ENCODE measurements at regions not wholly inside any gene's neighbourhood (a gene's known extent, or its start where the extent isn't known, plus 50 kb on each side); places are given as distances from the start of the nearest gene placed in this dataset.

- H2BK12ac ChIP-seq (ENCODE audit: insufficient read length, low read depth, low read length): no peak overlapping the region
- Mint-ChIP-seq H3K27me3 (ENCODE audit: low read depth) (no peaks in the 10 kb centered on the region), H3K9me3 (peaks cover 6 to 7% of the 10 kb centered on the region in 2 experiments; a peak in 4 of 5 replicates), H3K27ac (no peak overlapping the region), H3K4me1 (peaks cover 8 to 10% of the 10 kb centered on the region in 2 experiments), H3K4me3 (no peak overlapping the region; a peak in 1 of 5 replicates), H3K36me3 (ENCODE audit: insufficient read depth in 1 of 3, low read depth in 3 of 3) (peaks cover 4 to 8% (median 4%) of the 10 kb centered on the region in 3 experiments; a peak in 6 of 7 replicates)
- no peak overlapping the region for H3K14ac ChIP-seq (ENCODE audit: insufficient read depth, low read length)
- TF ChIP-seq, protein P1, sequence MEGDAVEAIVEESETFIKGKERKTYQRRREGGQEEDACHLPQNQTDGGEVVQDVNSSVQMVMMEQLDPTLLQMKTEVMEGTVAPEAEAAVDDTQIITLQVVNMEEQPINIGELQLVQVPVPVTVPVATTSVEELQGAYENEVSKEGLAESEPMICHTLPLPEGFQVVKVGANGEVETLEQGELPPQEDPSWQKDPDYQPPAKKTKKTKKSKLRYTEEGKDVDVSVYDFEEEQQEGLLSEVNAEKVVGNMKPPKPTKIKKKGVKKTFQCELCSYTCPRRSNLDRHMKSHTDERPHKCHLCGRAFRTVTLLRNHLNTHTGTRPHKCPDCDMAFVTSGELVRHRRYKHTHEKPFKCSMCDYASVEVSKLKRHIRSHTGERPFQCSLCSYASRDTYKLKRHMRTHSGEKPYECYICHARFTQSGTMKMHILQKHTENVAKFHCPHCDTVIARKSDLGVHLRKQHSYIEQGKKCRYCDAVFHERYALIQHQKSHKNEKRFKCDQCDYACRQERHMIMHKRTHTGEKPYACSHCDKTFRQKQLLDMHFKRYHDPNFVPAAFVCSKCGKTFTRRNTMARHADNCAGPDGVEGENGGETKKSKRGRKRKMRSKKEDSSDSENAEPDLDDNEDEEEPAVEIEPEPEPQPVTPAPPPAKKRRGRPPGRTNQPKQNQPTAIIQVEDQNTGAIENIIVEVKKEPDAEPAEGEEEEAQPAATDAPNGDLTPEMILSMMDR (conservative IDR thresholded peaks at IDR 0.05): no peak
- WGBS (ENCODE audit: extremely low coverage, insufficient read length, low lambda C conversion rate): no CpG with 5 or more reads among the region's 16 CpGs
- H3T11ph ChIP-seq (ENCODE audit: low read length): no peak overlapping the region
- no peak overlapping the region for H2BK20ac ChIP-seq (ENCODE audit: low read depth, low read length, poor library complexity, severe bottlenecking)
- H2AFZ ChIP-seq (ENCODE audit: low read length): no peak overlapping the region
- no peak overlapping the region for H3K4ac ChIP-seq (ENCODE audit: low read depth, low read length)
- H3K56ac ChIP-seq (ENCODE audit: insufficient read length, low read depth, low read length): no peak overlapping the region
- H3K18ac ChIP-seq (ENCODE audit: insufficient read length, low read depth, low read length): no peak overlapping the region
- H3K9me3 ChIP-seq (ENCODE audit: control insufficient read depth, low read depth, low read length): no peaks in the 10 kb centered on the region
- H2BK120ac ChIP-seq (ENCODE audit: low read depth, low read length, poor library complexity, severe bottlenecking): no peak overlapping the region
- H4K8ac ChIP-seq (replicated peaks; ENCODE audit: insufficient read length, low read depth, low read length): no peak overlapping the region
- no peaks in the 10 kb centered on the region for H3K27me3 ChIP-seq (ENCODE audit: insufficient read depth, low read length)
- H3K79me1 ChIP-seq (ENCODE audit: insufficient read depth, low read depth, low read length, poor library complexity, severe bottlenecking): no peaks in the 10 kb centered on the region
- H3K23me2 ChIP-seq (ENCODE audit: insufficient read length, low read depth, low read length, poor library complexity, severe bottlenecking): no peaks in the 10 kb centered on the region
- H2AK5ac ChIP-seq (ENCODE audit: insufficient read length, low read length): no peak overlapping the region
- no peak overlapping the region for H3K27ac ChIP-seq (ENCODE audit: insufficient read length, low read depth, low read length)
- H4K91ac ChIP-seq (ENCODE audit: insufficient read length, low read depth, low read length): no peak overlapping the region
- no peak overlapping the region for H3K9ac ChIP-seq (ENCODE audit: extremely low read depth, insufficient read length, low read length)
- no peaks in the 10 kb centered on the region for H3K79me2 ChIP-seq (ENCODE audit: insufficient read depth, low read length)
- no peaks in the 10 kb centered on the region for H4K20me1 ChIP-seq (ENCODE audit: control insufficient read depth, insufficient read depth, insufficient read length)
- H3K23ac ChIP-seq (ENCODE audit: insufficient read length, low read depth, low read length): no peak overlapping the region
- H3K4me2 ChIP-seq (ENCODE audit: insufficient read depth, insufficient read length, low read length): no peak overlapping the region
- DNase-seq: no peak
- no peaks in the 10 kb centered on the region for H3K4me1 ChIP-seq (ENCODE audit: insufficient read depth, low read length)
- H2BK5ac ChIP-seq (ENCODE audit: insufficient read length, low read length): no peak overlapping the region
- H4K5ac ChIP-seq (ENCODE audit: insufficient read length, low read depth, low read length): no peak overlapping the region
- H2BK15ac ChIP-seq (ENCODE audit: low read depth, low read length): no peak overlapping the region
These were observed 381.0 kb upstream of the NRP1 start for GRCh38 chr10:33715303-33715975.

Data from H9 (cell line).